GM23248 (cell line): ENCODE measurements at regions not wholly inside any gene's neighbourhood (a gene's known extent, or its start where the extent isn't known, plus 50 kb on each side); places are given as distances from the start of the nearest gene placed in this dataset.
A peak's percentile ranks its signal among the peaks of the same experiment; 100 is the strongest.

Experiments
- DNase-seq: peaks from one replicate; pipeline ENCODE4 v3.0.0-alpha.2; 2015
- H2AFZ ChIP-seq: fragments of 200-600 bp; sonication (generic); 2 replicates; pipeline ENCODE4 v1.6.1; 2016; ENCODE audit warnings: antibody characterized with exemption
- H3F3A ChIP-seq: fragments of 200-600 bp; sonication (generic); 2 replicates; pipeline ENCODE4 v1.6.1; 2016; ENCODE audit warnings: mild to moderate bottlenecking, antibody characterized with exemption, mixed run types; ENCODE audit not compliant: insufficient read depth
- H3K27ac ChIP-seq: fragments of 200-600 bp; sonication (generic); 2 replicates; pipeline ENCODE4 v1.5.1; 2016; ENCODE audit warnings: mild to moderate bottlenecking
- H3K27me3 ChIP-seq: fragments of 200-600 bp; sonication (generic); replicated peaks from 2 replicates; pipeline ENCODE4 v1.6.1; 2016; ENCODE audit warnings: mild to moderate bottlenecking; ENCODE audit not compliant: insufficient read depth
- H3K36me3 ChIP-seq: fragments of 200-600 bp; sonication (generic); 2 replicates; pipeline ENCODE4 v1.6.1; 2016; ENCODE audit warnings: low read depth, mild to moderate bottlenecking
- H3K4me1 ChIP-seq: fragments of 200-600 bp; sonication (generic); 2 replicates; pipeline ENCODE4 v1.6.1; 2016; ENCODE audit warnings: mild to moderate bottlenecking; ENCODE audit not compliant: insufficient read depth
- H3K4me2 ChIP-seq: fragments of 200-600 bp; sonication (generic); one replicate; pipeline ENCODE4 v1.6.1; 2016; ENCODE audit warnings: mild to moderate bottlenecking; ENCODE audit not compliant: unreplicated experiment
- H3K4me3 ChIP-seq: fragments of 200-600 bp; sonication (generic); 2 replicates; pipeline ENCODE4 v1.5.1; 2016; ENCODE audit warnings: mild to moderate bottlenecking
- H3K79me2 ChIP-seq: fragments of 200-600 bp; sonication (generic); 2 replicates; pipeline ENCODE4 v1.6.1; 2016; ENCODE audit warnings: mild to moderate bottlenecking; ENCODE audit not compliant: insufficient read depth
- H3K9ac ChIP-seq: fragments of 200-600 bp; sonication (generic); 2 replicates; pipeline ENCODE4 v1.6.1; 2016; ENCODE audit warnings: mild to moderate bottlenecking
- H3K9me2 ChIP-seq: fragments of 200-600 bp; sonication (generic); 2 replicates; pipeline ENCODE4 v1.6.1; 2016; ENCODE audit warnings: mixed run types, mild to moderate bottlenecking, moderate library complexity; ENCODE audit not compliant: insufficient read depth
- H3K9me3 ChIP-seq: fragments of 200-600 bp; sonication (generic); one replicate; pipeline ENCODE4 v1.6.1; 2017; ENCODE audit warnings: low read depth
- H4K20me1 ChIP-seq: fragments of 200-600 bp; sonication (generic); 2 replicates; pipeline ENCODE4 v1.6.0; 2016; ENCODE audit not compliant: insufficient read depth
- EZH2 ChIP-seq: fragments of 200-600 bp; sonication (generic); IDR thresholded peaks from 2 replicates; pipeline ENCODE4 v1.6.1; 2018; ENCODE audit warnings: antibody characterized with exemption, mild to moderate bottlenecking; ENCODE audit not compliant: insufficient read depth, poor library complexity, severe bottlenecking
- EZH2phosphoT487 ChIP-seq: fragments of 200-600 bp; sonication (generic); IDR thresholded peaks from 2 replicates; pipeline ENCODE4 v1.6.1; 2018; ENCODE audit warnings: antibody characterized with exemption, moderate library complexity, mild to moderate bottlenecking, low read depth; ENCODE audit not compliant: insufficient read depth
- WGBS, 2 experiments: methylation state at CpG; one replicate each; pipeline ENCODE4 v1.1.6; 2015 to 2017; ENCODE audit warnings: low lambda C conversion rate in 2 of 2, low coverage in 1 of 2; ENCODE audit errors: missing lambda C conversion rate in 2 of 2; 5-methylcytosine and 5-hydroxymethylcytosine counted together
- in situ Hi-C: fragments of 300-500 bp; cut with MboI; formaldehyde crosslinking; loops from 2 replicates; pipeline ENCODE4 v1.15.0; 2020

GRCh38 chr7:41224063-41224763, 478.7 kb downstream of the INHBA start:
- Histone ChIP-seq H3K4me1 (peaks cover 19% of the 10 kb centered on the region; the same call in 1 of the 2 replicates), H3K4me2 (no peak overlapping the region), H3K9me3 (no peaks in the 10 kb centered on the region), H3F3A (peaks cover 21% of the 10 kb centered on the region), H3K79me2 (no peaks in the 10 kb centered on the region), H3K36me3 (no peaks in the 10 kb centered on the region), H3K27ac (no peak overlapping the region), H3K4me3 (no peak overlapping the region), H3K27me3 (no peaks in the 10 kb centered on the region), H4K20me1 (no peaks in the 10 kb centered on the region), H3K9me2 (no peaks in the 10 kb centered on the region), H3K9ac (no peak overlapping the region), H2AFZ (no peak overlapping the region)
- in situ Hi-C loops, result no loop called here
- 63 to 69% methylated on average over 6 of the region's 6 CpGs for WGBS, 2 experiments
- DNase-seq, result peak; percentile 60
- no peak for TF ChIP-seq EZH2
- no peak for TF ChIP-seq EZH2phosphoT487

- H4K20me1 ChIP-seq, result no peaks in the 10 kb centered on the region
- 71 to 72% methylated on average over 3 of the region's 3 CpGs for WGBS, 2 experiments
- no peaks in the 10 kb centered on the region for H3K9me3 ChIP-seq
- no peaks in the 10 kb centered on the region for H3K79me2 ChIP-seq
- H3K4me2 ChIP-seq, result no peak overlapping the region
- peaks cover 19% of the 10 kb centered on the region; the same call in 1 of the 2 replicates for H3K4me1 ChIP-seq
- in situ Hi-C loops, result no loop called here
- TF ChIP-seq EZH2 (no peak), EZH2phosphoT487 (no peak)
- H3K27ac ChIP-seq, result no peak overlapping the region
- no peaks in the 10 kb centered on the region for H3K36me3 ChIP-seq
- peaks cover 21% of the 10 kb centered on the region for H3F3A ChIP-seq
- no peak overlapping the region for H2AFZ ChIP-seq
- DNase-seq, result peak; percentile 47
- no peak overlapping the region for H3K9ac ChIP-seq
- H3K9me2 ChIP-seq, result no peaks in the 10 kb centered on the region
- no peaks in the 10 kb centered on the region for H3K27me3 ChIP-seq
- H3K4me3 ChIP-seq, result no peak overlapping the region
Measured at GRCh38 chr7:41222746-41223145, 480.1 kb downstream of the INHBA start.

GRCh38 chr7:41220266-41220665, 482.6 kb downstream of the INHBA start:
- H3K4me1 ChIP-seq, result peaks cover 19% of the 10 kb centered on the region; the same call in 1 of the 2 replicates
- H3K9me2 ChIP-seq, result no peaks in the 10 kb centered on the region
- H3K27ac ChIP-seq, result no peak overlapping the region
- no peaks in the 10 kb centered on the region for H3K27me3 ChIP-seq
- H3K79me2 ChIP-seq, result no peaks in the 10 kb centered on the region
- H3K36me3 ChIP-seq, result no peaks in the 10 kb centered on the region
- H3F3A ChIP-seq, result peaks cover 21% of the 10 kb centered on the region
- no peak overlapping the region for H3K9ac ChIP-seq
- in situ Hi-C loops, result no loop called here
- TF ChIP-seq EZH2 (no peak), EZH2phosphoT487 (no peak)
- H4K20me1 ChIP-seq, result no peaks in the 10 kb centered on the region
- no peak overlapping the region for H3K4me2 ChIP-seq
- no peak overlapping the region for H3K4me3 ChIP-seq
- no peaks in the 10 kb centered on the region for H3K9me3 ChIP-seq
- no peak overlapping the region for H2AFZ ChIP-seq
- WGBS, 2 experiments, result 54 to 57% methylated on average over 1 of the region's 1 CpG
- no peak for DNase-seq

GRCh38 chr7:41219276-41219675, 483.6 kb downstream of the INHBA start:
- Histone ChIP-seq H3K9me2 (no peaks in the 10 kb centered on the region), H3K9me3 (no peaks in the 10 kb centered on the region), H3K79me2 (no peaks in the 10 kb centered on the region), H3F3A (peaks cover 17% of the 10 kb centered on the region), H3K4me2 (no peak overlapping the region), H4K20me1 (no peaks in the 10 kb centered on the region), H3K4me3 (no peak overlapping the region), H3K27me3 (no peaks in the 10 kb centered on the region), H3K36me3 (no peaks in the 10 kb centered on the region), H3K4me1 (peaks cover 15% of the 10 kb centered on the region; the same call in 1 of the 2 replicates), H3K9ac (no peak overlapping the region), H3K27ac (no peak overlapping the region), H2AFZ (no peak overlapping the region)
- no peak for TF ChIP-seq EZH2
- TF ChIP-seq EZH2phosphoT487, result no peak
- DNase-seq, result no peak
- in situ Hi-C loops, result no loop called here
- 80 to 82% methylated on average over 2 of the region's 2 CpGs for WGBS, 2 experiments
